Fibroblast of skin of right biceps (primary cell): ENCODE measurements at regions not wholly inside any gene's neighbourhood (a gene's known extent, or its start where the extent isn't known, plus 50 kb on each side); places are given as distances from the start of the nearest gene placed in this dataset.
"Not testable (repeated sequence)": the region's sequence is repeated elsewhere in the genome, so short reads cannot be mapped to it uniquely, and the experiment has no call there.

ENCODE experiments used
- DNase-seq: peaks from one replicate; pipeline ENCODE4 v3.0.0-alpha.2; 2013

DNA sequence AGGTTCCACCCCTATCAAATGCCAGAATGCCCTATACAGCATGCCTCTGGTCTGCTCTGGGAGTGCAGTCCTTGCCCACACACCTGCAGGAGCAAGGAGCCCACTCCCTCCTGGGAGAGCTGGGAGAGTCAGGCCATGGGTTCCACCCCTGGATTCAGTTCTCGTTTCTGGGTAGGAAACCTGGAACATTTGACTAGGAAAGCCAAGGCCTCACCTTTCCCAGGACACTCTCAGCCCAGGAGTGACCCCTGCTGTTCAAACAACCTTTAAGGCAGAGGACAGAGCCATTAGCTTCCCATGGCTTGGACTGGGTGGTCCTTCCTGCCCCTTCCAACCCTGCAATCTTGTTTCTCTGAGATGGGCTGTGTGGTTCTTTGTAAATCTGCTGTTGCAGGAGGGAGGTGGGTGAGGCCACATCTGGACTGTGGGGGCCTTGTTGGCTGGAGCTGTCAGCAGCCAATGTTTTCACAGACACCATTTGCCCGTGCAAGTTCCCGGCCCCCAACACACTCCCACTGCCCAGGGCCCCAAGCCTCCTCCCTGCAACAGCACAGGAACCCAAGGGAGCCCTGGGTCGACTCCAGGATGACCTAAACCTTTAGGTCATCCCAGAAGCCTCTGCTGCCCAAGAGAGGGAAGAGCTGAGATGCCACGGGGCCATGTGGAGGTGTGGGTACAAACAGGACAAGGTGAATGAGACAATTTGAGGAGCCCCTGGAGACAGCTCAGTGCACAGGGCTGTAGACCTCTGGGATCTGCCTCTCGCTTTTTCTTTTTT, 104.4 kb downstream of the PJA1 start:
- peak; percentile 28 for DNase-seq

DNA sequence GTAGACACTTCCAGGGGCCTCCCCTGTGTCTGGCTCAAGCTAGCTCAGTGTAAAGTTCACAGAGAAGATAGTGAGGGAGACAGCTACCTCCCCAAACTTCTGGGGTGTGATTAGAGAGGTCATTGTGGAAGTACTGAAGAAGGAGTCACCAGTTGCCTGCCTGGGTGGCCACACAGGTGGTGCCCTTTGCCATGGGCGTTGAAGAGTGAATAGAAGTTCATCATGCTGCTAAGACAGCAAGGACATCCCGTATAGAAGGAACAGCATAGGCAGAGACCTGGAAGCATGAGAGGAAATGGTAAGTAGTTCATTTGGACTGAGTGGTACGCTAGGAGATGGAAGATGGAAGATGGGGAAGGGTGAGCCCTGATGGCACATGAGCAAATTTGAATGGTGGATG, 110.1 kb downstream of the PJA1 start:
- DNase-seq: no peak

DNA sequence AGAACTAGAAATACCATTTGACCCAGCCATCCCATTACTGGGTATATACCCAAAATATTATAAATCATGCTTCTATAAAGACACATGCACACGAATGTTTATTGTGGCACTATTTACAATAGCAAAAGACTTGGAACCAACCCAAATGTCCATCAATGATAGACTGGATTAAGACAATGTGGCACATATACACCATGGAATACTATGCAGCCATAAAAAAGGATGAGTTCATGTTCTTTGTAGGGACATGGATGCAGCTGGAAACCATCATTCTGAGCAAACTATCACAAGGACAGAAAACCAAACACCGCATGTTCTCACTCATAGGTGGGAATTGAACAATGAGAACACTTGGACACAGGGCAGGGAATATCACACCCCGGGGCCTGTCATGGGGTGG, 110.8 kb downstream of the PJA1 start:
- not testable (repeated sequence) for DNase-seq

DNA sequence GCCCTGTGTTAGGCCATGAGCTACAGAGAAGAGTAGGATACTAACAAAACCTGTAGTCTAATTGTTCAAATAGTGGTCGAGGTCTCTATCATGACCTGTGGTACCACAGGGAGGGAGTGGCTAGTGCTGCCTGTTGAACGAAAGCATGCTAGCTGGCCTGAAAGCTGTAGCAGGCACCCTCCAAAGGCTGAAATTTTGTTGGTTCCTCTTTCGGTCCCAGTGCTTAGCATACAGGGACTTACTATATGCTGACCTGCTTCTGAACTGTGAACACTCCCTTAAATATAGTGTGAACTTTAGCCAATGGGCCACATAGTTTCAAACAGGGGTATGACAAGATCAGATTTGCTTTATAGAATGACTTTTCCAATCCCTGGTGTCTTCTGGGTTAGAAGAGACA, 113.4 kb downstream of the PJA1 start:
- DNase-seq: no peak

DNA sequence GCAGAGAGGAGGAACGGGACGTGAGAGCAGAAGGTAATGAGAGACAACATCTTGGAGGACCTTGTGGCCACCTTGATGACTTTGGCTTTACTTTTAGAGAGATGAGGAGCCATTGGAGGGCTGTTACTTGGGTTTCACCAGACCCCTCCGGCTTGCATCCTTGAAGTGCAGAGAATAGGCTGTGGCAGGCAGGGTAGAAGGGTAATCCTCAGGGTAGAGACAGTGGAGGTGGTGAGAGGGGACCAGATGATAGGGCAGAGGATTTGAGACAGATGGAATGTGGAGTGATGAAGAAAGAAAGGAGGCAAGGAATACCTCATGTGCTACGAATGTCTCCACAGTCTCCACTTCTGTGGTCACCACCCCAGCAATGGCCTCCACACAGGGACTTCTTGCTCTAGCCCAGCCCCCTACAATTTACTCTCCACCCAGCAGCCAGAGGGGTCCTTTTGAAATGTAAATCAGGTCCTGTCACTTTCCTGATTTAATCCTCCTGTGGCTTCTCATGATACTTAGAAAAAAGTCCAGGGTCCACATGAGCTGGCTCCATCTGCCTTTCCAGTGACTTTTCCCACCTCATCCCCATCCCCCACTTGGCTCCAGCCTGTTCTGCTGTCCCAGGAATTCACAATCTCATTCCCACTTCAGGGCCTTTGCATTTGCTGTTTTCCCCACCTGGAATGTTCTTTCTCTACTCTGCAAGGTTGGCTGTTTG, 115.0 kb downstream of the PJA1 start:
- no peak for DNase-seq

DNA sequence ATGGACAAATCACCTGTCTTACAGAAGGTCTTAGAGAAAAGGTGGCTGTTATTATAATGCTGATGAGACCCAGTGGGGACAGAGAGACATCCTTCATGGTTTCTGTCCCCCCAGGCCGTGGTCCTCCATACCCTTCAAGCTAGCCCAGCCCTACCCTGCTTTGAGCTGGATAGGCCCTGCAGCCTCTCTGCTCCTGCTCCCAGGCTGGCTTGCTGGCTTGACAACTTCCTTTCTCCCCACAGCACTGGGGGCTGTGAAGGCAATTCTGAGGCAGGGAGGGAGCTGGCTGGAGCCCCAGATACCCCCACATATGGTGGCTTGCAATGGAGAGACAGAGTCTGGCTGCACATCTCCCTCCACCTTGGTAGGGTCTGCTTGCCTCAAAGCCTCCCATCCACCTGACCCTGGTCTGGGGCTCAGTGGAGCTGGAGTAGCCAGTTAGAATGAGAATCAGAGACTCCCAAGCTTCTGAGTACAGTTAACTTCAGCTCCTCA, 118.2 kb downstream of the PJA1 start:
- no peak for DNase-seq

DNA sequence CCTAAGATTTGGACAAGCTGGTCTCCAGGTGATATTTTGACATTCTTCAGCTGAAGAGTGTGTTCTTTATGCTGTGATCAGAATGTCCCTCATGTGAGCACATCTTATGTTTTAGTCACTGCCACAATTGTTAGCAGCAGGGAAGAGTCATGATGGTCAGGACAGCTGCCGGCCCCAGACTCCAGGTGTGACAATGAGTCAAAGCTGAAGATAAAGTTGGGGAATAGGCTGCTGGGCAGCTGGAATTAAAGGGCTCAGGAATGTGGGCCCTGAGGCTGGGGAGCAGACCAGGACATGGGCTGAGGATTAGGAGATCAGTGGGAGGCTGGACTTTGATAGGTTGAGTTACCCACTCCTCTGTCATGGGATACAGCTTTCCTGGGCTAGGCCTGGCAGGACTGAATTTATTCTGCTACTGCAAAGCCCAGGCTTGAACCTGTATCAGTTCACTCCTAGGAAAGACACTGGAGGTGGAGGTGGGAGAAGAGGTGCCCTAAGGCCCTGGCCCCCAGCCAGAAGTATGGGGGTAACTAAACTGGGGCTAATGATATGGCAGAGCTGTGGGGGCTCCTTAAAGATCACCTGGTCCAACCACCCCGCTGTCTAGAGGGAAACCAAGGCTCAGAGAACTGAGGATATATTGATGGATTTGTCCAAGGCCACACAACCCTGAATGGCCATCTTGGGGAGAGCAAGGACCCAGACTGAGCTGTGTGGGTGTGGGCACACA, 119.5 kb downstream of the PJA1 start:
- DNase-seq: no peak

DNA sequence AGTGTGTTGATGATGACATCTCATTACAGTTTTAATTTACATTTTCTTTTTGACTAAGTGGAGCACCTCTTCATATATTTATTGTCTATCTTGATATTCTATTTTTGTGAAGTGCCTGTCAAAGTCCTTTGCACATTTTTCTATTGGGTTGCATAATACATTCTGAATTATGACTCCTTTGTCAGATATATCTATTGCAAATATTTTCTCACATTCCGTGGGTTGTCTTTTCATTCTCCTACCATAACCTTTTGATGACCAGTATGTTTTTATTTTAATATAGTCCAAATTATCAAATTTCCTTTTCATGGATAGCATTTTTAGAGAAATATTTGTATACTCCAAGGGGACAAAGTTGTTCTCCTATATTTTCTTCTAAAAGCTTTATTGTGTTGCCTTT, 126.4 kb downstream of the PJA1 start:
- DNase-seq: no peak

DNA sequence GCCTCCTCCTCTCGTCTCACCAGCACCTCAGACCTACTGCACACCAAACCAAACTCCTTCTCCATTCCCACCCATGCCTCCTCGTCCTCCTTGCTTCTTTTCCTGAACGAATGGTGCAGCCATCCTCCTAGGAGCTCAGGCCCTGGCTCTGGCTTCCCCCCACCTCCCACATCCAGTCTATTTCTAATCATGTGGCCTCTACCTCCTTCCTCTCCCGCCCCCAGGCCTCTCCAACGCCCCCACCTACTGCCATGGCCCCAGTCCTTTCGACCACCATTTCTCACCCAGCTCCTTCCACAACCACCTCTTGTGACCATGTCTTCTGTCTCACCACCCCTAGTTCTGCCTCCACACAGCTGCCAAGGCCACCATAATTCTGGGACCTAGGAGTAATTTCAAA, 127.1 kb downstream of the PJA1 start:
- no peak for DNase-seq

DNA sequence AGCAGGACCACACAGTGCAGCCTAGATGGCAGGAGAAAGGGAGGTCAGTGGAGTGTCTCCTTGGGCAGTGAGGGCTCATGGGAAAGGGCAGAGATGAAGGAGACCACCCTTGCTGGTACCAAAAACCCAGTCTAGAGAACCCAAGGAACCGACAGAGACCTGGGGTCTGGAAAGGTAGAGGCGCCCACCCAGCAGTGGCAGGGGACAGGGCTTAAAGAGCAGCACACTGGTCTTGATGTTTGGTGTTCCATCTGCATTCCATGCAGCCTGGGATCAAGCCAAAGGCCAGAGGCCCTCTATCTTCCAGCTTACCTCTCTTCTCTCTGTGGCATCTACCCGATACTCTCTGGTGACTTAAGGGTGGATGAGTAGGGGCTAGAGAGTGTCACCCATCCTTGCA, 127.5 kb downstream of the PJA1 start:
- DNase-seq: no peak

DNA sequence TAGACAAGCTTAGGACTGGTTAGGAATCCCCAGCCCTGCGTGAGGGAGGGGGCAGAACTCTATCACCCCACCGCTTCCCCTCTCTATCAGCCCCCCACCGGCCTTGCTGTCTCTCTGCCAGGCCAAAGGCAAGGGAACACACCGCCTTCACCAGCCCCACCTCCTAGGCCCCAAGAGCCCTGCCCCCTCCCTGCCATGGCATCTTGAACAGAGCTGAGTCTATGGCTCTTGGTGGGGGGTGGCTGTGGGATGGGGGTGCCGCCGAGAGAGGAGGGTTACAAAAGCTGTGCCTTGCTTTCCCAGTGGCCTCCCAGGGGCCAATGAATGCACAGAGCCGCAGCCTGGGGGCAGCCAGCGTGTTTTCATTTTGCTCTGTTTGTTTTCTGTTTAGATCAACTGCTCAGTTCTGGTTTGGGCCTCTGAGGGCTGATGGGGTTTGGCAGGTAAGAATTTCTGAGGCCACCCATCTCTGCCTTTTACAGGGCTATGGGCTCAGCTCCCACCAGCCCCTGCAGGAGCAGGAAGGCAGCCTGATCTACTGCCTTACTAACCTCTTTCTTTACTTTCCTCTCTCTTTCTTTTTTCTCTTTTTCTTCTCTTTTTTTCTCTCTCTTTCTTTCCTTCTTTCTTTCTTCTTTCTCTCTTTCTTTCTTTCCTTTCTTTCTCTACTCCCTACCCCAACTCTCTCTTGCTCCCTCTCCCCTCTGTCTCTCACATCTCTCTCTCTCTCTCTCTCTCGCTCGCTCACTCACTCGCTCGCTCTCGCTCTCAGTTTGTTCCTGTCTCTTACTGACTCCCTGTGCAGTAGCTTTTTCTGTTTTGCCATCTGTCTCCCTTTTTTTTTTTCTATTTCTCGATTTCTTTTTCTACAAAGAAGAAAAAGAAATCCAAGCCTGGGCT, 128.3 kb downstream of the PJA1 start:
- DNase-seq: no peak

DNA sequence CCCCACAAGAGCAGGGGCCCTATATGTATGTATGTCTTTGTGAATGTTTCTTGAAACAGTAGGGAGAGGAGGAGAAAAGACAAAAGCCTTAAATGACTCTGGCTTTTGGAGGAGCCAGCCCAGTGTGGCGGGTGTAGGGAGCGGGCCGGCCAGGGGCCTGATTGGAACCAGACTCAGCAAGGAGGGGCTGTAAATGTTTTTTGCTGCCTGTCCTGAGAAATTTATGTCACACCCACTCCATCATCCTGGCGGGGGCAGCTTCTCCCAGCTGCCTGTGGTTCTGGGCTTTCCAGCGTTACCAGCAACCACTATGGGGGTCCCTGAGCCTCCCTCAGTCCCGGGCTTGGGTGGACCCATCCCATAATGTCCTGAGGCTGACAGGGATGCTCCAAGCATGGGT, 130.8 kb downstream of the PJA1 start:
- no peak for DNase-seq

DNA sequence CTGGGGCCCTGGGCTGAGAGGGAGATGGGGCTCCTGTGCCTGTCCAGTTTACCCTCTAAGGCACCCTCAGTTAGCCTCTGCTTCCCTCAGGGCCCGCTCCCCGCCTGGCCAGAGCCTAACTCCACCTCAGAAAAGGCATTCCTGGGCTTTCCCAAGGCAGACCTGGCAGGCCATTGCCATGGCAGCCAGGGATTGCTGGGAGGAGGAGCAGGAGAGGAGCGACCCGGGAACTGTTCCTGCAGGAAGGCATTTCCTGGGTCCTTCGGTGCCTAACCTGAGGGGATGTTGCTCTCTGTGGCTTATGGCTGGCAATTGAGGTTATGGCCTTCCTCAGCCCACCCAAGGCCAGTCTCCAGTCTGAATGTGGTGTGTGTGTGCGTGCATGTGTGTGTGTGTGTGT, 131.3 kb downstream of the PJA1 start:
- DNase-seq: no peak

DNA sequence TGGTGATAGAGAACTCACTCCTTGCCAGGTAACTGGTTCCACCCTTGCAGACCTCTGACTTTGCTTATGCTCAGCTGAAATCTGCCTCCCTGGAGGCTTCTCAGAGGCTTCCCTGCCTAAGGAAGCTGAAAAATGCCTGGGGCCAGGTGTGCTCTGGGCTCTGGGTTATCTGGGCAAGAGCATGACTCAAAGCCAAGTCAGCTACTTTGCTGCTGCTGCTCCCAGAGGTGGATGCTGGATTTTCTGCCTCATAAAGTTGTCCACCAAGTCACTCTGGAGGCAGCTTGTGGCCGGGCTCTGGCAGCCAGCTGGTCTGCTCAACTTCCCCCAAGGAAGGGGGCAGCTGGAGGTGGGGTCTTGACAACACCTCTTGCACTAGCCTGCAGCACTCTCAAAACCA, 132.7 kb downstream of the PJA1 start:
- no peak for DNase-seq

DNA sequence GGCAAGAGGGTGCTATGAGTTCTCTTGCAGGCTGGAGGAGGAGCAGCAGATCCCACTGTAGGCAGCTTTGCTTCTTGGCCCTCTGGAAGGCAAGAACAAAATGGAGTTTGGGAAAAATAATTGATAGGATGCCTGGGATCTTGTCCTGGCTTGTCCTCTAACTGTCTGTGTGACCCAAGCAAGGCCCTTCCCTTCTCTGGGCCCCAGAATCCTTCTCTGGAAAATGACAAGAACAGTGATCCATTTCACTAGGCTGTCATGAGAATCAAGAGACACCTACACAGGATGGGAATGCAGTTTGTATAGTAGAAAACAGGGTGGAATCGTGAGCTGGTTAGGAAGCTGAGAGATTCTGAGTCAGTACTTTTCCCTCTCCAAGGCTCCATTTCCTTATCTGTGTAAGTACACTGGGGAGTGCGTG, 133.3 kb downstream of the PJA1 start:
- DNase-seq: no peak

DNA sequence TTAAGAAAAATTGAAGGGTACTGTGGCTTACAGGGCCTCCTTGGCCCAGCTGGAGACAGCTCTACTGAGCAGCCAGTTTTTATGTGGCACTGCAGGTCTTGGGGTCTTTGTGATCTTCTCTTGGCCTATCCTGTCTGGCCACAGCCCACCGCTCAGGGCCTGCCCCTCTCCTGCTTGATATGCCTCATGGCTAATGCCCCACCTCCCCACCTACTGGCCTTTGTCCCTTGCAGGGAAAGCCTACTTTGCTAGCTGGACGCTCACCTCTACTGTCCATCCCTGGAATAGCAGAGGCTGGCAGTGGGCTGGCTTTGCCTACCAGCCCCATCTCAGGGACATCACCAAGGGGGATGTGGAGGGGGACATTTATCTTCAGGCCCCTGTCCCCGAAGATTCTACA, 134.1 kb downstream of the PJA1 start:
- DNase-seq: no peak

DNA sequence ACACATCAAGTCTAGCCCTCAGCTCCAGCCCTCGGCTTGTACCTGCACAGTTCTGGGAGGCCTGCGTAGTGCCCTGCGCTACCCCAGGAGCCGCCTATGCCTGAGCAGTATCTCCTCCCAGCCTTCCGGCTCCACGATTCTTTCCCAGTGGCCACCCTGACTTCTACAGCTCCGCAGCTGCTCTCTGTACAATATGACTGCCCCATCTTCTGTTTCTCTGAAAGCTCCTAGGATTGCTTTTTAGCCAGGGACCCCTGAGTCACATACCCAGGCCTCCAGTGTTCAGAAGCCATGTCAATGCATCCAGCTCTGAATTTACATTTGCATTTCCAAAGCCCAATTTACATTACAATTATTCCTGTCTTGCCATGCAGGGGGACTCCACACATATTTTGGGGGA, 135.5 kb downstream of the PJA1 start:
- DNase-seq: no peak

DNA sequence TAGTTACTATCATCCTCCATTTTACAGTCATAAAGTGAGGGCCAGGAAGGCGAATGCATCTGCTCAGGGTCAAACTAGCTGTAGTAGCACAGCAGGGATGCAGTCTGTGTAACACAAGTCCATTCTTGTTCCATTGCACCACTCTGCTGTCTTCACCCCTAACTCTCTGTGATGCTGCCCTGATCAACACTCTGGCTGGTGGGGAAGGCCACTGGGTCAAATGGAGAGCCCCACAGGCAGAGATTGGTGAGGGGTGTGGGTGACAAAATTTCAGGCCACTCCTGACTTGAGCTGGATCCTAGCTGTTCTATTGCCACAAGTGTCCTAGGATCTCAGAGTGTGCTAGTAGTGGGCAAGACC, 136.5 kb downstream of the PJA1 start:
- no peak for DNase-seq

DNA sequence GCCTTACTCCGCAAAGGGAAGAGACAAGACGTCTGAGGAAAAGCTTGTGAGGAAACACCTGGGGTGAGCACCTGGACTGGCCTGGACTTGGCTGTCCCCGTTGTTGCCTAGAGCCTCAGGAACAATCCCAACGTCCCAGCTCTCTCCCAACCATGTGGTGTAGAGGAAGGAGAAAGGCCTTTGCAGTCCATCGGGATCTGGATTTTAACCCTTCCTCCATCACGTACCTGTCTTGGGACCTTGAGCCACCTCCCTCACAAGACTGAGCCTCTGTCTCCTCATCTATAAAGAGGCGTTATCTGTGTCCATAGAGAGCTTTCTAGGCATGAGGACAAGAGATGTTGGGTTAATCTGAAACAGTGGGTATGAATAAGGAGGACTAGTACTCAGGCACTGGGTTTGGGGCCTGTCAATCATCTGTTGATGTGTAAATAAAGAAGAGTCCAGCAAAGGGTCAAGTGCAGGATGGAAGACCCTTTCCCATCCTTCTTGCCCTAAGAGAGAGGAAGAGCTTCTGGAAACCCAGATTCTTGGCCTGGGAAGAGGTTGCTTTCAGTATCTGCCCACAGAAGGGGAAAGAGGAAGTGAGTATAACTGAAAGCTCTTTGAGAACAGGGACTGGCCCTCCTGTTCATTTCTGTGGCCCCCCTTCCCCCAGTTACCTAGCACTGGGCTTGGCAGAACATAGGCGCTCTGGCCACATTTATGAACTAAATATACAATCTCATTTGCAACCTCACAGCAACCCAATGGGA, 137.1 kb downstream of the PJA1 start:
- no peak for DNase-seq

DNA sequence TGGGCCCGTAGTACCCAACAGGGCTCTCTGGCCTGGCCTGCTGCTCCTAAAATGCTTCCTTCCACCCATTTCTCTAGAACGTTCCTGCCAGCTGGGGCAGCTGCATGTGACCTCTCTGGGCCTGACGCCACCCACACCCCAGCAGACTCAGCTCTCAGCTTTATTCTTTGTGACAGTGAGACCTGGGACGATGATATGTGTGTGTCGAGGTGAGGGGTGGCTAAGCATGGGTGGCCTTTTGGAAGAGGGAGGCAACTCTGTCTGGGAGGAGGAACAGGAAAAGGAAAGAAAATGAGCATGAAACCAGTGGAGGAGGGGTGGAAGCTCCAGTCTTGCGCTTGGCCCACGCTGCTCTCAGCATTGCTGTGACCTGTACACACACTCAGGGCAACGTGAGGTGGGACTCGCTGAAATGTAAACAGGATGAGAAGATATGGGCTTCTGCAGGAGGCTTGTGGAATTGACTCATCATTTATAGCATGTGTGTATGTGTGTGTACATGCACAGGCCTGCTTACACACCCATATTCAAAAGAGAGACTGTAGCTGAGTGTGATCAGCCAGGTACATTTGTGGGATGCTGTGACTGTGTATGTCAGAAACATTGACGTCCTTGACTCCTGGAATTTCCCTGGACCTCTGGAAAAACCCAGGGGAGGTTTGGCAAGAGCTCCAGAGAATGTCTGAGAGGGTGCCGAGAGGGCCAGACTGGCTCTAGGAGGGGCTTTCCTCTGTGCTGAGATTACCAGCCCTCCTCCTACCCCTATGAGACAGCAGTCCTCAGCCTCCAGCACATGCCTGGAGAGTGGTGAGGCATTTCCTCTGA, 137.9 kb downstream of the PJA1 start:
- peak; percentile 71 for DNase-seq

DNA sequence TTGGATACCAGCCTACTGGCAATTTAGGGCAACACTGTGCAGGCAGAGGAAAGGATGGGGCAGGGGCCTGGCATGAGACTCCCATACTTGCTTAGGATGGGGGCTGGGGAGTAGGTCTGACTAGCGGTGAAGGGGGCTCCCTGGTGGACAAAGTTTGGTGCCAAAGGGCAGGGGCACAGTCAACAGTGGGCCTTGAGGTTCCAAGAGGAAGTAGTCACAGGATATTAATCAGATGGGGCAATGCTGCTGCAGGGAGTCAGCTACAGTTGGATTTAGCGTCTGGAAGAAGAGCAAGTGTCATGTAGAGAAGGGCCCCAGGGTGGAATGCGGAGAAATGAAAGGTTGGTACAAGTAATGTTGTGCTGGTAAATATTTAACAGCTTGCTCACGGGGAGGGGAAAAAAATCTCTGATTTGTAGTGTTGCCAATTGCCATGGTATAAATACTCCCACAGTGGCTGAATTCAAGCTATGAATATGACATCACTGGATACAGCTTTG, 139.4 kb downstream of the PJA1 start:
- peak; percentile 46 for DNase-seq
